Stimulated activated CD8-positive, alpha-beta memory T cell treated with anti-CD3 and anti-CD28 coated beads, Interleukin-4, amount 100 ng/mL, for 4 hours (primary cell): ENCODE measurements at regions not wholly inside any gene's neighbourhood (a gene's known extent, or its start where the extent isn't known, plus 50 kb on each side); places are given as distances from the start of the nearest gene placed in this dataset.

Experiments
- DNase-seq, 2 donors: peaks; one replicate each; pipeline ENCODE4 v3.0.0-alpha.2; 2020; ENCODE audit warnings: low read depth in 2 of 2, low spot score in 1 of 2

GRCh38 chr7:93015779-93016481 lies 101.8 kb downstream of the SAMD9 start:
- DNase-seq: no peak

DNA sequence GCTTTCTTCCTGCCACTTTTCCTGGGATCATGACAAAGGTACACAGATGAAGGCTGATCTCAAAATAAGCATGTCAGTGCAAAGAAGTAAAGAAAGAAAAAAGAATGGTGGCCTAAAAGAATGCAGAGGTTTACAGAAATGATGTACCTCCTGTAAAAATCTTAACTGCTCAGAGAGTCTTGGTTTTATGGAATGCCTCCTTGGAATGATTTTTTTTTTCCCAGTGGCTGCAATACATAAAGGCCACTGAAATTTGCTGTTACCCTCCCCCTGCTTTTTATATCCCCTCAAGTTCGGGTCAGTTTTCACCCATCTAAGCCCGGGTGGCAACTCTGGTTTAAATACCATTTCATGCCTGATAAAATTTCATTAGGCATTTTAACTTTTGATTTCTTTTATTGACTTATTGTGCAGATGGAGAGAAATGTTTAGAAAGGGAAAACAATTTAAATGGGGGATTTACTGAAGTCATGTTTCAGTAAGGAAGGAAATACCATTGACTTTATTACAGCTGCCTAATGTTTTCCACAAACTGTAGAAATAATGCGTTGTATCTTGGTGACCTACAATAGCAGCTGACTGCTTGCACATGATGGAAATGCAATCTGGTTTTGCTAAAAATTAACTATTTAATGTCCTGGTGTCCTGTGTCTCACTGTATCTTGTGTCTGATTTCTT lies 102.5 kb downstream of the SAMD9 start:
- no peak for DNase-seq

DNA sequence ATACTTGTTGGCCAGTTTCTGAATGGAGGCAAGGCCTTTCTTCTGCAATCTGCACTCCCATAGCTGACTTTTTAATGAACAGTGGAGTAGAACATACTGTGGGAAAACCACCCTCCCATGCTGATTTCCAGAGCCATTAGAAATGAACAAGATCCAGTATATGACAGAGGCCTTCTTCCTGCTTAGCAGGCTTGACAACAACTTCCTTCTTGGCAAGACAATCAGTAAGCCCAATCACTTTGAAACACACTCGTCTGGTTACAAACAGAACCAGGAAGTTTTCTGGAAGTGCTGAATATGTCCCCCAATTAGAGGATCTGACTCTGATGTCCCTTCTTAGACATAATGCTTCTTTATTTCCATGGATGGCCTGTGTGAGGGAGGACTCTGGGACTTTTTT lies 103.4 kb downstream of the SAMD9 start:
- DNase-seq: no peak

DNA sequence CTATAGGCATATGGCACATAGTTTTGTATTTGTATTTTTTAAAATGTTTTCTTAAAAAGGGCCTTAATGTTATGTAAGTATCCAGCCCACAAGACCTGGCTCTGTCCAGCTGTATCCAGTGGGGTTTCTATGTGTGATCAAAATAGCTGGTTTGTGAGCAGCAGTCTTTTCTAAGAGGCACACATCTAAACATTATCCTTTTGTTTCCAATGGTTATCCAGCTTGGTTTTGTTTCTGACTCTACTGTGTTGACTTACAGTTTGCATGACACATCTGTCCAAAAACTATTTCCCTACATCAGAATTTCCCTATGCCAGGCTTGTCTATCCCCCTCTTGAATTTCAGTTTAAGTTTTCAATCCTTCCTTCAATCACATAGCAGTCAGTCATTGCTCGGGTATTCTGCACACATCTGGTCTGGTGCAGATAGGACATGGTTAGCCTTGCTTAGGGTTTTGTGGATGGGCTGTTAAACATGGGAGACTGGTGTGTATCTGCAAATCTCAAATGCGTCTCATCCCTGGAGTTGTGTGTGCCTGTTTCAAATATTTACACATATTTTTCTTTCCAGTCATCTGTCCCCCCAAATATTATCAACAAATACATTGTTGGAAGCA lies 104.2 kb downstream of the SAMD9 start:
- DNase-seq: no peak

DNA sequence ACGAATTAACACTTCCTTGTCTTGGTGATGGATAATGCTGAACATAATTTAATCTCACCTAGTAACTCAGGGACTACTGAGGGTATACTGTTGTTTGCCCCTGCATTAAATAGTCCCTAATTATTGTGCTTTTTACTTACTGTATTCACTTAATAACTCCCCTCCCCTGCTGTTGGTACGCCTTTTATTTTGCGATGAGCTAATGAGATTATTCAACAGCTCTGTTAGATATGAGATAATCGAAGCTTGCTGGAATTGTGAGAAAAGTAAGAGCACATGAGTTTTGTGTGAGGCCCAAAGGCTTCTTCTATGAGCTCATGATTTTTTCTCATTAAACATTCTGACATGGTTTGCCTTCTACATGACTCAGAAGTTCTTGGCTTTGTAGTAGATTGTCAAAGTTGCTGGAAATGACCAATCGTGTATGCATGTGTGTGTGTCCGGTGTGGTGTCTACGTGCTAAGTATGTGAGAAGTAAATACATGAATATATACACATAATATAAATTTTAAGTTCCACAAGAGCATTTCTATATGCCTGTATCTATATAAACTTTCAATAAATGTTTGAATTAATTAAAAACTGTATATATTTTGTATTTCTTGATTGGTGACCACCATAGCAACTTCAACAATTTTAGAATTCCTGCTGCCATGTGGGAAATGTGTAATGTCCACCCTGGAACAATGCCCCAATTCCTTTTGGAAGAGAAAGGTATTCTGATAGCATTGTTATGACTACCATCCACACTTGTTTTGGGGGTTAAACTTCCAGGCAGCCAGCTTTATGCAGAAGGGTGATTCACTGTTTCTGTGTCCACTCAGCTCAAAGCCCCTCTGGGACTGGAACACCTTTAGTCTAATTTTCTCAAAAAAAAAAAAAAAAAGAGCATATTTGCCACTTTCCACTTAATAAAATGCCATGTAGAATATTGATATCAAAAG lies 106.2 kb downstream of the SAMD9 start:
- no peak for DNase-seq

- no peak for DNase-seq
These were observed 108.9 kb downstream of the SAMD9 start for GRCh38 chr7:93008833-93009232.

GRCh38 chr7:93006480-93007095 lies 111.2 kb downstream of the SAMD9 start:
- no peak for DNase-seq

GRCh38 chr7:93004906-93005305 lies 112.9 kb downstream of the SAMD9 start:
- no peak for DNase-seq

- no peak for DNase-seq
These were observed 120.1 kb downstream of the SAMD9 start for GRCh38 chr7:92997719-92998118.

DNA sequence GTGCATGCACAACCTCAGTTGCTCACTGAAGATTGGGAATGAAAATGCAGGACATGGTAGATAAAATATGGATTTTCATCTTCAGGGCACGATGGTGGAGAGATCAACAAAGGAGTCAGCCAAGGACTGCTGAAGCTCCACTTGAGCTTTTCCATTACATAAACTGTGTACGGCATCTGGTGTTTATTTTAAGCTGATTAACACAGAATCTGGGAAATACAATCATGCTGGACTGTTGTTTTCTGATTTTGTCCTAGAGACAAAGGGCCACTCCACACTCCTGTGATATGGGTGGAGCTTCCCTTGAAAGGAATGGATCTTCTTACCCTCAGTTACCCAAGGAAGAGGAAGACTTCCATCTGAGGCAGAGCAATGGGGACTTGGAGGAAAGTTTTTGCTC lies 120.6 kb downstream of the SAMD9 start:
- DNase-seq: no peak

DNA sequence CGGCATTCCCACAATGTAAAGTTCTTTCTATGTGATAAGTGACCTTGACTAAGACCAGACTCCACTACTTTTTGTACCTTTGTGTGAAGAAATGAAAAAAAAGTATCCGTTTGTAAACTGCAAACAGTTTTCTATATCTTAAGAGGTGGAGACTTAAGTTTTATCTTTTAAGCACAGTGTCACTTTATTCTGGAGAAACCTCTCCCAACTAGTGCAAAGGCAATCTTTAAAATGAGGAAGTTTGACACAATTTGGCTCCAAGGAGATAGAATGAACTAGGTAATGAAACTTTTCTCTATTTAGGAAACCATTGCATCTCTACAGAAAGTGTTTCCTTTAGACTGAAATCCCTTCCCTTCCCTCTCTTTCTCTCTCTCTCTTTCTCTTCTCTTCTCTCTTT lies 122.9 kb downstream of the SAMD9 start:
- no peak for DNase-seq

- no peak for DNase-seq
These were observed 124.8 kb downstream of the SAMD9 start for GRCh38 chr7:92992932-92993331.

DNA sequence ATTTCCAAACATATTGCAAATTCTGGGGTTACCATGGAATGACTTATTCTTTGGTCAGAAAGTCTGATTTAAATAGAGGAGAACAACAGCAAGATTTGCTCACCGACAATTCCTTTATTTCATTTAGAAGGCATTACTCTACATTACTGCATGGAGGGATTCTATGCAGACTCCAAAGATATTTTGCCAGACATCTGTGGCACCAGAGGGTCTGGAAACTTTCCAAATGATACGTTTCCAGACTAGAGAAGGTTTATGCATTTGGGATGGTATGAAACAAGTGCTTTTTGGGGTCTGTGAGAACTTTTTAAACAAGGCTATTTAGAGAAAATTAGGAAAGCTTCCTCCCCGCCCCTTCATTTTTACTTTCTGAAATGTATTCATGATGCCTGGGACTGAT lies 125.3 kb downstream of the SAMD9 start:
- DNase-seq: no peak

DNA sequence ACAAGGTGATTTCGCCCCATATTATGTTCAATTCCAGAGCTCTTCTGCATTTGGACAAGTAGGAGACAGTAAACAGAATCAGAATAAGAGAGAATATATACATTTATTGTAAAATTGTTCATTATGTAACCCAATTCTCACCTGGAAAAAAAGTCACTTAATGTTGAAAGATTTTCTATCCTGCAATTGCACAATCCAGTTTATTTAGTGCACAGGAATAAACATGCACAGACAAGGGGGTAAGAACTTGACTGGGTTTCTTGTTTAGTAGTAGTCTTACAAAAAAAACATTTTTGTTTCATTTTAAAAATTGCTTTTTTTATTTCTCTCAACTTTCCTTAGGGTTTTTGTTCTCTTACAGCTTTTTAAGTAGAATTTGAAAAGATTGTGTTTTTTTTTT lies 126.6 kb downstream of the SAMD9 start:
- no peak for DNase-seq

GRCh38 chr7:92988941-92989545 lies 128.7 kb downstream of the SAMD9 start:
- no peak for DNase-seq

- DNase-seq: no peak
These were observed 129.7 kb downstream of the SAMD9 start for GRCh38 chr7:92988051-92988450.

DNA sequence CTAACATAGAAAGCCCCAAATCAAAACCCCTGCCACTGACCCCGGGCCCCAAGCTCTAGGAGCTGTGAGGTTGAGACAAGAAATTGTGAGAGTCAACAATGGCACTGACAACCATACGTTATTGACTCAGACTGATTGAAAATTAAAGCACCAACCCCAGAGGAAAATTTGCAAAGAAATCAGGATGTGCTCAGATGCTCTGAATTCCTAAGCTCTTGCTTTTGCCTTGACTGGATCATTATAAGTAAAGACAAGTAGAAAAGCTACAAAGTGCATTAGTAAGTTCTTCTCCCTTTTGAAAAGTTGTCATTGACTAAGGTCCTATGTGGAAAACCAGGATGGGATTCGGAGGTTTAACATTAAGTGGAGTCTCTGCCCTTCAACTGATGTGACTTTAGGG lies 130.2 kb downstream of the SAMD9 start:
- DNase-seq: no peak

- no peak for DNase-seq
These were observed 130.7 kb downstream of the SAMD9 start for GRCh38 chr7:92987095-92987494.

DNA sequence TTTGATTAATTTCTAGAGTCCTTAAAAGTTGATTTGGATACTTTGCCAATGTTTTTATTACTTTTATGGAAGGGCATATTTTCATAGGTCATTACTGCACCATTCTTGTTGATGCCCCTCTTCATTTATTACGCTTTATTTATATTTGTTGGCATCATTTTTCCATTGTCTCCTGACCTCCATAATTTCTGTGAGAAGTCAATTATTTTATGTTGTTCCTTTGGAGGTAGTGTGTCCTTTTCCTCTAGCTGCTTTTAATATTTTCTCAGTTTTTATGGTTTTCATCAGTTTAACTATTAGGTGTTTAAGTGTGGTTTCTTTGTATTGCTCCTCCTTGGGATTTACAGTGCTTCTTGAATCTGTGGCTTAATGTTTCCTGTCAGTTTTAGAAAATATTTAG lies 134.9 kb downstream of the SAMD9 start:
- DNase-seq: no peak

GRCh38 chr7:92976931-92977330 lies 140.6 kb upstream of the CDK6 start:
- no peak for DNase-seq

DNA sequence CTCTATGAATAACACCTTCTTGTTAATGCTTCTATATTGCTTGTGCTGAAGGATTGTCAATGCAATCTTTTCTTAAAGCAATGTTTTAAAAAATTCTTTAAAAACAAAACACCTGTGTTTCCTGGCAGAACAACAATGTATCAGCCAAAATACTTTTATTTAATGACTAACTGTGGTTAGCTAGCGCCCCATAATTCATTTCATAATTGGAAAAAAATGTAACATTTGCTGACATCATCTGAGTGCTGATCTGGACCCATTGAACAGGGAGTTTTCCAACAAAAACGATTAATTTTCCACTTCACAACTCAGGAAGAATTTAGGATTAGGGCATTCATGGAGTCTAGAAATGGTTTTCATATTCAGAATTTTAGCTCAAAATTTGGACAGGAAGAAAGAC lies 137.6 kb upstream of the CDK6 start:
- DNase-seq: no peak
